ENCODE measurements at regions not wholly inside any gene's neighbourhood (a gene's known extent, or its start where the extent isn't known, plus 50 kb on each side); places are given as distances from the start of the nearest gene placed in this dataset.

DNA sequence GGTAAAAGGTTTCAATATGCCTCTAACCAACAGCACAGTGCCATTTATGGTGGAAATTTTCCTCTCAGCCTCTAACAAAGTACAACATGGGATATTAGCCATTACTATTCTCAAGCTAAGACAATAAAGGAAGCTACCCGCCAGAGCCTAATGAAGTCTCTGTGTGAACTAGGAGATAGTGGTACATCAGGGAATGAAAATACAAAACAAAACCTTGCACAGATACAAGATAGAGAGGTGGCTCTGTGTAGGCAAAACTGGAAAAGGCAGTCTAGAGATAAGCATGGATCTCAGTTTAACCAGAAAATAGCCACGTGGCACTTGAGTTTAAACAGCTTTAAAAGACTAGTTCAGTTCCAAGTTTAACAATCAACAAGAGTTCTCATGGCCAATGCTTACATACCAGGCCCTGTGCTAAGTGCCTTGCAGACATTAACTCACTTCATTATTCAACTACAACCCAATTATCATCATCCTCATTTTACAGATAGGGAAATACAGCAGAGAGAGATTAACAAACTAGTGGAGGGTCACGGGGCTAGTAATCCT lies 279.3 kb downstream of the IGSF11 start:
- H3K4me1 Mint-ChIP-seq: peaks cover 6% of the 10 kb centered on the region; the same call in 2 of the 3 replicates
- Histone ChIP-seq H3K79me2 (replicated peaks; ENCODE audit: insufficient read depth) (no peaks in the 10 kb centered on the region), H3F3A (replicated peaks; ENCODE audit: low read depth) (no peaks in the 10 kb centered on the region), H3K4me1 (ENCODE audit: insufficient read depth) (peaks cover 11% of the 10 kb centered on the region), H3K27ac (ENCODE audit: low read depth) (no peak overlapping the region), H3K27me3 (ENCODE audit: insufficient read depth) (no peaks in the 10 kb centered on the region), H3K4me2 (no peak overlapping the region), H3K36me3 (ENCODE audit: insufficient read depth) (no peaks in the 10 kb centered on the region), H3K4me3 (no peak overlapping the region), H2AFZ (peak overlapping the region; percentile 86), H4K20me1 (replicated peaks; ENCODE audit: insufficient read depth) (no peaks in the 10 kb centered on the region), H3K9me2 (ENCODE audit: insufficient read depth) (no peaks in the 10 kb centered on the region; the same call in 1 of the 2 replicates)
- H3K9me3 Mint-ChIP-seq: no peaks in the 10 kb centered on the region
- TF ChIP-seq CTCF (conservative IDR thresholded peaks at IDR 0.05; ENCODE audit: low read depth in 2 of 2) (no peak), EZH2 (IDR thresholded peaks at IDR 0.05; ENCODE audit: low read depth, unreplicated experiment) (no peak), STAT1 (IDR thresholded peaks at IDR 0.05; ENCODE audit: unreplicated experiment) (no peak), CREB1 (CRISPR knock-in tag; IDR thresholded peaks at IDR 0.05; ENCODE audit: low read depth) (no peak), POLR2AphosphoS5 (IDR thresholded peaks at IDR 0.05; ENCODE audit: low read depth) (no peak), ZNF114 (CRISPR knock-in tag; IDR thresholded peaks at IDR 0.05) (no peak), REST (IDR thresholded peaks at IDR 0.05; ENCODE audit: unreplicated experiment) (no peak), ZNF331 (CRISPR knock-in tag; IDR thresholded peaks at IDR 0.05; ENCODE audit: low read depth) (no peak), NANOG (IDR thresholded peaks at IDR 0.05; ENCODE audit: borderline replicate concordance) (no peak), ZNF462 (CRISPR knock-in tag; IDR thresholded peaks at IDR 0.05) (no peak), EZH2phosphoT487 (IDR thresholded peaks at IDR 0.05; ENCODE audit: unreplicated experiment) (no peak), JUNB (IDR thresholded peaks at IDR 0.05; ENCODE audit: unreplicated experiment) (no peak)
- H3K4me3 Mint-ChIP-seq: no peak overlapping the region
- DNase-seq (ENCODE audit: low spot score): no peak
- no peaks in the 10 kb centered on the region for H3K36me3 Mint-ChIP-seq (ENCODE audit: low read depth)
- peaks cover 1% of the 10 kb centered on the region for H3K27me3 Mint-ChIP-seq (ENCODE audit: insufficient read depth, low read depth, poor library complexity)
- ATAC-seq: no peak
- H3K27ac Mint-ChIP-seq: no peak overlapping the region

Measured in GM23338 (cell line).